Activated CD4-positive, alpha-beta T cell treated with anti-CD3 and anti-CD28 coated beads for 24 hours (primary cell): ENCODE measurements at regions not wholly inside any gene's neighbourhood (a gene's known extent, or its start where the extent isn't known, plus 50 kb on each side); places are given as distances from the start of the nearest gene placed in this dataset.

Experiments used
- DNase-seq, 2 donors: peaks; one replicate each; pipeline ENCODE4 v3.0.0-alpha.2; 2020; ENCODE audit warnings: low read depth in 2 of 2

DNA sequence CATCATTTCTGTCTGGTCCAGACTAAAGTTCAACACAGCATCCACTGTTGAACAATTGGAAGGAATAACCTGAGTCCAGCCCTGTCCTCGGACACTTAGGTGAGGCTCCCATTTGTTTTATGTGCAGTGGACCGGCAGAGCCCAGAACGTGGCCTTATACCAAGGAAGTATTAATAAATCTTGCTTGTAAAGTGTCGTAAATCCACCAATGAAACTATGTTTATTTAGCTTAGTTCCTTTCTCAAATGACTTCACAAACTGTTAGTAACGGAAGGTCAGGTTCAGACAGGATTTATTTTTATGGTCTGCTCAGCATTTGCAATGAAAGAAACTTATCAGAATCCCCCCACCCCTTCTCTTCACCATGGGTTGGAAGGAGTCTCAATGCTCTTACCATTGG is 149.5 kb downstream of the PCSK1 start:
- no peak for DNase-seq

DNA sequence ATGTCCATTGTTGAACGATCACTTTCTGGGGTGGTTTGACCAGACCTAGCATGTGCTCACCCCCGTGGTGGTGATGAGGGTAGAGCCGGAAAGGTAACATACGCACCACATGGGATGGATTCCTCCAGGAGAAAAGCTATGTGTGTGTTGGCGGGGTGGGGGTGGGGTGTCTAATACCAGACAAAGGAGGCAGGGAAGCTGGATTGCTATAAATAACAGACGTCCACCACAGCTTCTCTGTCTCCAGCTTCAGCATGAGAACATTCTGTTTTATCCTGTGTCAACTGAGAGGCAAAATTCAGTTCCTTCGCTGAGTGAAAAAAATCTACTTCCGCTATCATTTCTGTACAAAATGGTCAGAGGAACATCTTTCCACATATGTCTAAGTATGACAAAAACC is 151.0 kb downstream of the PCSK1 start:
- no peak for DNase-seq

GRCh38 chr5:96280946-96281393 is 152.1 kb downstream of the PCSK1 start:
- DNase-seq, result no peak

DNA sequence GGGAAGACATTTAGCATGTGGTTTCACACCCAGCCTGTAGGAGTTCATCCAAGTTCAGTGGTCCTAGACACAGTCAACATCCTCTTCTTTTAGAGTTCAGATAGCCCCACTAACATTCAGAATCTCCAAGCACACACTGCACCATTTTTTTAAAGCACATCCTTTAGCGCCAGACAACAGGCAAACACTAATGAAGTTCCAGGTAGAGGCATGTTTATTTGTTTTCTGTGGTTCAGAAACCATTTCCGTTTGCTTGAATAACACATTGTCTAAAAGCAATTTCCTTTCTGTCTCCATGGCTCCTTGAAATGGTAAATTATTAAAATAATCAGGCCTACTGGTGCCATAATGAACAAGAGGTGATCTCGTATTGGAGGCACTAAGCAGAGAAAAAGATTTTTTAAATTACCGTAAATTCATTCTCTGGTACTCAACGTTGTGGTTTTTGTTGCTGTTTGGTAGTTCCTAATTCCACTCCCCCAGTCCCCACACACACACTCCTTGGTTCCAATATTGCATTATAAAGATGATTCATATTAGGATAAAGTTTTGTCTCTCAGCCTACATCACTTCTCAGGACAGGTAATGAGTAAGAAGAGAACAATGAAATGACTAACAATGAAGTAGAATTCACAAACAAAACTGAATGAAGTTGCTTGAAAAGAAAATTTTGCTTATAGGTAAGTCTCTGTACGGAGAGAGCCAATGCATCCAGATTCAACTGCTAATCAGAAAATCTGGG is 153.1 kb downstream of the PCSK1 start:
- no peak for DNase-seq

- no peak for DNase-seq
Observed at GRCh38 chr5:96278981-96279380, 154.1 kb downstream of the PCSK1 start.

- DNase-seq, result no peak
Observed at GRCh38 chr5:96275051-96275450, 158.0 kb downstream of the PCSK1 start.

GRCh38 chr5:96265487-96265886 is 167.6 kb downstream of the PCSK1 start:
- DNase-seq, result no peak

DNA sequence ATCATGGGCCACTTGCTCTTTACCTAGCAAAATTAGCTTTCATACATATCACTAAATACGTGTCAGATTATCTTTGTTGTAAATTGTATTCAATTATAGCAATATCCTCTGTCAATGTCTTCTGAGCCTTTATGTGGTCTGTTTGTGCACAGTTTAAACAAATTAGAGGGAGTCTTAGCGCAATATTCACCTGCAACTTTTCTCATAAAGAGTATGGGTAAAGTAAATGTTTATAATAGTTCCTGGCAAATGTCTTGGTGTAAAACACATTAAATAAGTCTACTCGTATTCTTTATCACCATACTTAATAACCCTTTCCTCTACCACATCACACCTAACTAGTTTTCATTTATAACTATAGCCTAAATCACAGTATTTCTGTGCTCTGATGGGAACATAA is 169.0 kb downstream of the PCSK1 start:
- DNase-seq, result no peak

GRCh38 chr5:96262105-96262504 is 170.9 kb downstream of the PCSK1 start:
- no peak for DNase-seq

- no peak for DNase-seq
Observed at GRCh38 chr5:96260009-96260408, 173.0 kb downstream of the PCSK1 start.

GRCh38 chr5:96259151-96259772 is 173.8 kb downstream of the PCSK1 start:
- no peak for DNase-seq

DNA sequence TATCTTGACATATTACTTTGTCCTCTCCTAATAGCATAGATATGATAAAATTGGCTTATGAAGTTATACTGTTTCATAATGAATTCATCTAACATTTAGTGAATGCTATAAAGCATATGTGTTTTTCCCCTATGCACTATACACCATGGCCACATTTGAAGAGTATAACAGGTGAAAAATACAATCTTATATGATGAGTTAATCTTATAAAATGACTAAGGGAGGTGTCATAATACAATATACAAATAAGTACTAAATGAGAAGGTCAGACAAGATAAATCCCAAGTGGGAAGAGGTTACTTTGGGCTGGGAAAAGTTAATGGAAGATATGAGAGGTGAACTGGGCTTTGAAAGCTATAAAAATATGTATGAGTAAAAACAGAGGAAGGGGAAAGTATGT is 174.4 kb downstream of the PCSK1 start:
- DNase-seq, result no peak

- DNase-seq, result no peak
Observed at GRCh38 chr5:96257904-96258303, 175.1 kb downstream of the PCSK1 start.

GRCh38 chr5:96256795-96257470 is 176.1 kb downstream of the PCSK1 start:
- no peak for DNase-seq

DNA sequence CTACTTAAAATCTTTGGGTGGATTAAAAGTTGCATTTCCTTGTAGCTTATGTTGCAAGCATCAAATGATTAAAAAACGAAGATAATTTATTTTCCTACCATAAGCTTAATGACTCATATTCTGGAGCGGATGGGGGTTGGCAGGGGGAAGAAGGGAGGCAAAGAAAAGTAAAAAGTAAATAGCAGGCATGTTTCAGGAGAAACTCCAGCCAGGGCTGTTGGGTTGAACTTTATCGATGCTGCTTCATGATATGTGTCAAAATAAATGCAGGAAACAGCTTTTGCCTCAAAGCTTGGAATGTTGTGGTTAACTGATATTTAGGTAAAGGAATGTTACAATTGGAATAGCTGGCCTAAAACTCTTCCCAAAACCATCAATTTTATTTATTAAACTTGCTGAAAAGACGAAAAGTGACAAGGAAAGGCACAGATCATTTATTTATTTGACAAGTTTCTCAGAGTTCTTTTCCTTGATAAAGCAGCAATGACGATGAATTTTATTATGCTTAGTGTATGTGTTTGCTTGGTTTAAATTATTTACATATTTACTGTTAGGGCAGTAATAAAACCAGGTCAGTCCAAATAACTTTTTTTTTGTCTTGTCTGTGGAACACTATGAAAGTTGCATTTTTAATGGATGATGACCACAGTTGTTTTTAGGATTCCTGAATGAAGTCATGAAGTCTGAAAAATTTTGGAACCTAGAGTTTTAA is 177.9 kb downstream of the PCSK1 start:
- no peak for DNase-seq

DNA sequence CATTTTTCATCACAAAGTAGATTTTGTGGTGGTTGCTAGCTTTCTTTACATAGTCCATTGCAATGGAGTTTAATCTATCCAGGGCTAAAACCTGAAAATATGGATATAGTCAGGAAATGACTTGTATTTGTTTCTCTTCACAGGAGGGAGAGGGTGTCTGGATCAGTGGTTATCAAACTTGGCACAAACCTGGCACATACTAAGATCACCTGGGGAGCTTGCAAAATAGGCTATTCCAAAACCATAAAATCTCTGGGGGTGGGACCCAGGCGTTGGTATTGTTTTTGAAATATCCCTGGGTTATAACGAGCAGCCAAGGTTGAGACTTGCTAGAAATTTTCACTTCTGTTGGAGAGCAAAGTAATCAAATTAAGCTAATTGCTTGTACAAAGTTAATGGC is 179.9 kb downstream of the PCSK1 start:
- no peak for DNase-seq

- no peak for DNase-seq
Observed at GRCh38 chr5:96252596-96252995, 180.5 kb downstream of the PCSK1 start.

DNA sequence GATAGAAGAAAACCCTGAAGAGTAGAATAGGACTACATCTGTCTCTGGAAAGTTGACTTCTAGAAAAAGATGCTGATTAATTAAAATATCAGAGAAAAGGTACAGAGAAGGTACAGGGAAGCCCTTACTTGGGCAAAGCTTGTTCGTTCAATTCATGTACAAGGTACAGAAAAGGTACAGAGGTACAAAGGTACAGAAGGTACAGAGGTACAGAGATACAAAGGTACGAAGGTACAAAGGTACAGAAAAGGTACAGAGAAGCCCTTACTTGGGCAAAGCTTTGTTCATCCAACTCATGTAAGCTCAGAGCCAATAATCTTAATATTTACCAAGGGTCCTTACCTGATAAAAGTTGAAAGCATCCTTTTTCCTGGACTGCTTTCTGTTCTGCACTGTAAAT is 182.3 kb downstream of the PCSK1 start:
- DNase-seq, result no peak

DNA sequence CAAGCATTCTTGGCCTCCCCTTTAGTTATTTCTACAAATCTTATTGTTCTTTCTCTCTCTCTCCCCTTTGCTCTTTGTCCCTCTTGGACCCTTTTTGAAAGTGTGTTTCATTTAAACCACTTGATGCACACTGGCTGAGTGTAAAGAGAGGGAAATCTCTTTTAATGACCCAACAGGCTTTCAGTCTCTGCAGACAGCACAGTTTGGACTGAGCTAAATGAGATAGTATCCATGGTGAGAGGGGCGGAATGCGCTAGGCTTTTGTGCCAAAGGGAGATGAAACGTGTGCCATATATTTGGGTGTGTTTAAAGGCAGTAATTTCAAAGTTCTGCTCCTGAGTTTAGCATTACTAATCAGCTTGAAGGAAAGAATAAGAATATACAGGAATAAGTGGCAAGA is 184.9 kb downstream of the PCSK1 start:
- no peak for DNase-seq

DNA sequence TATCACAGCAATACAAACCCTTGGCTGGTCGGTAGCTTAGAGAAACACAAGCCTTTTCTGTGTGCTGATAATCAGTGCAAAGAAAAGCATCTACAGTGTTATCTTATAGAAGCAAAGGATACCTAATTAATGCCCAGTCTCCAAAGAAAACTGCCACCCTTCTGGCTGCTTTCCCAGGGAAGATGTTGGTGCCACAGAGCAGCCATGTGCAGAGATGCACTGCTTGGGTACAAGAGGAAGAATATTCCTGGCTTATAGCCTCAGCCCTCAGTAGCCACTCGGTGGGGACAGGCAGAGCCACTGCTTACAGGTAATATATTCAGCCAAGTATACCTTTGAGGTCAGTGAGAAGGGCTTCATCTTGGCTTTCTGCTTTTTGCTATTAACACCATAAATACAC is 185.3 kb downstream of the PCSK1 start:
- no peak for DNase-seq

- DNase-seq, result no peak
Observed at GRCh38 chr5:96247097-96247701, 185.8 kb downstream of the PCSK1 start.
